B cell (primary cell): ENCODE measurements at regions not wholly inside any gene's neighbourhood (a gene's known extent, or its start where the extent isn't known, plus 50 kb on each side); places are given as distances from the start of the nearest gene placed in this dataset.

Experiments
- ATAC-seq: fragments of 200-7000 bp; cut with Tn5 transposase; one replicate; pipeline ENCODE4 v1.10.0; 2021; ENCODE audit warnings: low read depth, mild to moderate bottlenecking, moderate number of reproducible peaks, moderate library complexity
- CTCF ChIA-PET: fragments of 350-600 bp; sonication (Branson Sonifier 250); formaldehyde crosslinking; loops from one replicate; lab custom pipeline; 2021; ENCODE audit warnings: antibody characterized with exemption, inconsistent platforms; lab: Charles Lee
- POLR2A ChIA-PET: fragments of 350-600 bp; sonication (Branson Sonifier 250); formaldehyde crosslinking; loops from one replicate; lab custom pipeline; 2021; ENCODE audit warnings: antibody characterized with exemption; lab: Charles Lee
- DNase-seq: peaks from one replicate; pipeline ENCODE4 v3.0.0; 2013
- H2AFZ ChIP-seq: 2 replicates; pipeline ENCODE4 v1.6.1; 2012; ENCODE audit warnings: mild to moderate bottlenecking, low read depth, low read length; ENCODE audit not compliant: insufficient read depth, poor library complexity, severe bottlenecking
- H3K27ac ChIP-seq, 2 donors: 1 replicate in 1 of 2; 2 replicates in 1 of 2; pipeline ENCODE4 v1.5.1; 2012 to 2013; ENCODE audit warnings: low read length in 2 of 2, mild to moderate bottlenecking in 2 of 2, moderate library complexity in 1 of 2
- H3K27me3 ChIP-seq, 4 experiments: fragments of 200-600 bp in 1 of 4; sonication (generic) in 1 of 4; replicated peaks in 1 of 4; 1 replicate in 2 of 4; 2 replicates in 2 of 4; pipeline versions ENCODE4 v1.6.1 to v1.7.0; 2013 to 2016; ENCODE audit warnings: low read length in 3 of 4, mild to moderate bottlenecking in 2 of 4, mixed read lengths in 1 of 4, moderate library complexity in 1 of 4; ENCODE audit not compliant: insufficient read depth in 4 of 4, control insufficient read depth in 3 of 4; ENCODE audit errors: control extremely low read depth in 1 of 4
- H3K36me3 ChIP-seq, 2 experiments: replicated peaks in 1 of 2; 1 replicate in 1 of 2; 2 replicates in 1 of 2; pipeline versions ENCODE4 v1.6.1 to v1.7.1; 2013; ENCODE audit warnings: low read length in 1 of 2; ENCODE audit not compliant: insufficient read depth in 2 of 2, control insufficient read depth in 1 of 2; ENCODE audit errors: control extremely low read depth in 1 of 2, extremely low read depth in 1 of 2
- H3K4me1 ChIP-seq, 2 donors: fragments of 200-600 bp in 1 of 2; sonication (generic) in 1 of 2; 1 replicate in 1 of 2; 2 replicates in 1 of 2; pipeline versions ENCODE4 v1.5.1 to v1.6.1; 2013 to 2017; ENCODE audit warnings: low read length in 2 of 2; ENCODE audit not compliant: control insufficient read depth in 2 of 2, insufficient read depth in 2 of 2
- H3K4me2 ChIP-seq: replicated peaks from 2 replicates; pipeline ENCODE3; 2012; ENCODE audit warnings: mild to moderate bottlenecking, low read depth, low read length; ENCODE audit not compliant: poor library complexity, severe bottlenecking
- H3K4me3 ChIP-seq, 5 experiments: fragments of 200-600 bp in 1 of 5; sonication (generic) in 1 of 5; 1 replicate in 3 of 5; 2 replicates in 2 of 5; pipeline versions ENCODE4 v1.5.1 to v1.7.0; 2011 to 2016; ENCODE audit warnings: low read length in 4 of 5, mild to moderate bottlenecking in 4 of 5, low read depth in 2 of 5, control low read depth in 1 of 5, moderate library complexity in 1 of 5; ENCODE audit not compliant: insufficient read depth in 1 of 5; ENCODE audit errors: control extremely low read depth in 1 of 5, extremely low read depth in 1 of 5
- H3K79me2 ChIP-seq: fragments of 200-600 bp; sonication (generic); one replicate; pipeline ENCODE4 v1.6.0; 2016; ENCODE audit warnings: low read length; ENCODE audit not compliant: control insufficient read depth, insufficient read depth
- H3K9ac ChIP-seq: fragments of 200-600 bp; sonication (generic); 2 replicates; pipeline ENCODE4 v1.6.1; 2017; ENCODE audit warnings: mild to moderate bottlenecking, low read length, moderate library complexity
- H3K9me3 ChIP-seq, 3 donors: one replicate each; pipeline versions ENCODE4 v1.6.1 to v1.7.1; 2013; ENCODE audit warnings: low read length in 2 of 3; ENCODE audit not compliant: control insufficient read depth in 2 of 3, insufficient read depth in 1 of 3; ENCODE audit errors: control extremely low read depth in 1 of 3
- H4K20me1 ChIP-seq: 2 replicates; pipeline ENCODE4 v1.6.0; 2012; ENCODE audit warnings: mild to moderate bottlenecking, low read length; ENCODE audit not compliant: insufficient read depth, control insufficient read depth, poor library complexity, severe bottlenecking
- H3K27ac Mint-ChIP-seq: one replicate; pipeline ENCODE4 v1.8.0; 2021; ENCODE audit warnings: mixed read lengths
- H3K27me3 Mint-ChIP-seq: one replicate; pipeline ENCODE4 v1.8.0; 2021; ENCODE audit warnings: mixed read lengths
- H3K4me1 Mint-ChIP-seq: one replicate; pipeline ENCODE4 v1.8.0; 2021; ENCODE audit warnings: mixed read lengths
- H3K4me3 Mint-ChIP-seq: one replicate; pipeline ENCODE4 v1.8.0; 2021; ENCODE audit warnings: mixed read lengths
- H3K9me3 Mint-ChIP-seq: one replicate; pipeline ENCODE4 v1.8.0; 2022; ENCODE audit warnings: mixed read lengths; ENCODE audit not compliant: insufficient read depth
- CTCF ChIP-seq: fragments of 200-600 bp; IDR thresholded peaks from one replicate; pipeline ENCODE4 v1.8.0; 2022; ENCODE audit warnings: antibody characterized with exemption, mild to moderate bottlenecking
- EZH2 ChIP-seq: IDR thresholded peaks from 2 replicates; pipeline ENCODE4 v1.6.1; 2012; ENCODE audit warnings: borderline replicate concordance, low read depth, mild to moderate bottlenecking, moderate library complexity, low read length; ENCODE audit not compliant: insufficient read depth, poor library complexity, severe bottlenecking
- WGBS: methylation state at CpG from one replicate; pipeline ENCODE4 v1.1.5; 2013; ENCODE audit warnings: missing lambda C conversion rate; ENCODE audit not compliant: insufficient coverage; 5-methylcytosine and 5-hydroxymethylcytosine counted together
- intact Hi-C: fragments of 100-400 bp; cut with micrococcal nuclease; formaldehyde crosslinking; loops from one replicate; pipeline ENCODE4 v1.10.0; 2022

- Histone ChIP-seq H3K4me1 (no peaks in the 10 kb centered on the region), H3K27ac (no peak overlapping the region), H2AFZ (no peak overlapping the region), H3K36me3 (no peaks in the 10 kb centered on the region), H3K27me3 (peaks cover 0 to 9% (median 2%) of the 10 kb centered on the region in 4 experiments), H3K79me2 (no peaks in the 10 kb centered on the region), H3K4me2 (no peak overlapping the region), H3K9me3 (peaks cover 0 to 10% (median 0%) of the 10 kb centered on the region in 3 donors), H3K4me3 (no peak overlapping the region), H4K20me1 (no peaks in the 10 kb centered on the region), H3K9ac (no peak overlapping the region)
- ChIA-PET CTCF (interaction anchor here (1.0 kb wide), 1 partner anchor 9 kb away, joined by 3 read pairs; no protein-coding TSS in a partner anchor), POLR2A (no interaction called here)
- WGBS = 85% methylated on average over 1 of the region's 2 CpGs
- H3K27me3 Mint-ChIP-seq = no peaks in the 10 kb centered on the region
- H3K9me3 Mint-ChIP-seq = peaks cover 7% of the 10 kb centered on the region
- no peaks in the 10 kb centered on the region for H3K4me1 Mint-ChIP-seq
- no peak overlapping the region for H3K4me3 Mint-ChIP-seq
- no peak for ATAC-seq
- no peak for DNase-seq
- TF ChIP-seq CTCF (no peak), EZH2 (no peak)
- H3K27ac Mint-ChIP-seq = no peak overlapping the region
- intact Hi-C loops = no loop called here
Measured at GRCh38 chr6:40263970-40264369, 323.2 kb downstream of the LRFN2 start.

GRCh38 chr6:40262363-40262762, 324.8 kb downstream of the LRFN2 start:
- no peak overlapping the region for H3K4me2 ChIP-seq
- H3K4me3 Mint-ChIP-seq = no peak overlapping the region
- TF ChIP-seq EZH2 (no peak), CTCF (no peak)
- no peak overlapping the region for H3K27ac Mint-ChIP-seq
- H3K79me2 ChIP-seq = no peaks in the 10 kb centered on the region
- H3K27me3 Mint-ChIP-seq = no peaks in the 10 kb centered on the region
- H4K20me1 ChIP-seq = no peaks in the 10 kb centered on the region
- ATAC-seq (no peak), DNase-seq (no peak)
- H3K4me1 ChIP-seq = no peaks in the 10 kb centered on the region
- H3K4me1 Mint-ChIP-seq = no peaks in the 10 kb centered on the region
- no peak overlapping the region for H3K4me3 ChIP-seq
- H3K27me3 ChIP-seq = peaks cover 0 to 9% (median 2%) of the 10 kb centered on the region in 4 experiments
- no peaks in the 10 kb centered on the region for H3K36me3 ChIP-seq
- H3K27ac ChIP-seq = no peak overlapping the region
- H3K9me3 ChIP-seq = peaks cover 0 to 10% (median 0%) of the 10 kb centered on the region in 3 donors
- intact Hi-C loops = no loop called here
- peaks cover 7% of the 10 kb centered on the region for H3K9me3 Mint-ChIP-seq
- H3K9ac ChIP-seq = no peak overlapping the region
- ChIA-PET POLR2A (no interaction called here), CTCF (no interaction called here)
- no peak overlapping the region for H2AFZ ChIP-seq
- 89% methylated on average over 1 of the region's 1 CpG for WGBS
